H1 (cell line): ENCODE measurements at regions not wholly inside any gene's neighbourhood (a gene's known extent, or its start where the extent isn't known, plus 50 kb on each side); places are given as distances from the start of the nearest gene placed in this dataset.

Source experiments
- CTCF ChIA-PET: fragments of 300-600 bp; sonication (Branson Sonifier 250); formaldehyde crosslinking; loops from one replicate; lab custom pipeline; 2021; ENCODE audit not compliant: partially characterized antibody; lab: Charles Lee
- POLR2A ChIA-PET: fragments of 300-600 bp; sonication (Branson Sonifier 250); formaldehyde crosslinking; loops from one replicate; lab custom pipeline; 2021; ENCODE audit warnings: inconsistent platforms; ENCODE audit not compliant: partially characterized antibody; lab: Charles Lee
- DNase-seq, 2 experiments: peaks; one replicate each; pipeline versions ENCODE4 v3.0.0 to v3.0.0-alpha.2; 2010 to 2022; ENCODE audit warnings: low spot score in 2 of 2, low read depth in 1 of 2, mixed read lengths in 1 of 2
- FAIRE-seq: peaks from 2 replicates; lab custom pipeline; 2011; peaks lifted over from hg19 to GRCh38; lab: Jason Lieb, UNC
- H2AFZ ChIP-seq: 2 replicates; pipeline ENCODE4 v1.8.1; 2012; ENCODE audit warnings: low read length, inconsistent platforms
- H2AK5ac ChIP-seq: 2 replicates; pipeline ENCODE4 v1.6.1; 2013; ENCODE audit warnings: low read depth, low read length
- H2BK120ac ChIP-seq: replicated peaks from 2 replicates; pipeline ENCODE3; 2013; ENCODE audit warnings: low read depth, low read length, inconsistent platforms
- H2BK12ac ChIP-seq: 2 replicates; pipeline ENCODE4 v1.6.1; 2013; ENCODE audit warnings: low read depth, low read length
- H2BK15ac ChIP-seq: 2 replicates; pipeline ENCODE4 v1.6.1; 2013; ENCODE audit warnings: low read length
- H2BK20ac ChIP-seq: 2 replicates; pipeline ENCODE4 v1.6.1; 2013; ENCODE audit warnings: low read length
- H2BK5ac ChIP-seq: 2 replicates; pipeline ENCODE4 v1.6.1; 2013; ENCODE audit warnings: low read depth, low read length
- H3K14ac ChIP-seq: 2 replicates; pipeline ENCODE4 v1.6.1; 2013; ENCODE audit warnings: inconsistent platforms; ENCODE audit not compliant: insufficient read length
- H3K18ac ChIP-seq: 2 replicates; pipeline ENCODE4 v1.6.1; 2013; ENCODE audit warnings: low read length; ENCODE audit errors: extremely low read depth
- H3K23ac ChIP-seq: 2 replicates; pipeline ENCODE4 v1.6.1; 2013; ENCODE audit warnings: inconsistent platforms; ENCODE audit not compliant: insufficient read length
- H3K23me2 ChIP-seq: 2 replicates; pipeline ENCODE4 v1.6.1; 2013; ENCODE audit warnings: low read depth, low read length
- H3K27ac ChIP-seq: 2 replicates; pipeline ENCODE4 v1.6.1; 2011; ENCODE audit warnings: low read depth, low read length, inconsistent platforms
- H3K27me3 ChIP-seq, 4 experiments: replicated peaks in 1 of 4; 1 replicate in 1 of 4; 2 replicates in 3 of 4; pipeline versions ENCODE4 v1.6.1 to v1.8.1; 2011 to 2013; ENCODE audit warnings: low read length in 3 of 4, mild to moderate bottlenecking in 3 of 4, inconsistent platforms in 2 of 4, mixed read lengths in 2 of 4, moderate library complexity in 1 of 4; ENCODE audit not compliant: control insufficient read depth in 3 of 4, insufficient read depth in 3 of 4; ENCODE audit errors: extremely low read depth in 1 of 4
- H3K36me3 ChIP-seq, 4 experiments: 2 replicates each; pipeline versions ENCODE4 v1.6.1 to v1.8.1; 2011 to 2013; ENCODE audit warnings: mild to moderate bottlenecking in 4 of 4, low read length in 3 of 4, moderate library complexity in 2 of 4, control low read depth in 1 of 4, inconsistent platforms in 1 of 4; ENCODE audit not compliant: insufficient read depth in 4 of 4, control insufficient read depth in 2 of 4
- H3K4ac ChIP-seq: replicated peaks from 2 replicates; pipeline ENCODE3; 2013; ENCODE audit warnings: low read length, low read depth, mixed read lengths, inconsistent platforms; ENCODE audit not compliant: insufficient read length
- H3K4me1 ChIP-seq, 4 experiments: replicated peaks in 1 of 4; 1 replicate in 1 of 4; 2 replicates in 3 of 4; pipeline versions ENCODE4 v1.6.1 to v1.8.1; 2011 to 2013; ENCODE audit warnings: low read length in 3 of 4, inconsistent platforms in 2 of 4, mixed read lengths in 1 of 4; ENCODE audit not compliant: insufficient read depth in 4 of 4, control insufficient read depth in 3 of 4
- H3K4me2 ChIP-seq, 2 experiments: 2 replicates each; pipeline versions ENCODE4 v1.6.1 to v1.8.1; 2011 to 2013; ENCODE audit warnings: low read depth in 2 of 2, low read length in 2 of 2, control low read depth in 1 of 2, inconsistent platforms in 1 of 2, mild to moderate bottlenecking in 1 of 2; ENCODE audit not compliant: insufficient read depth in 1 of 2
- H3K4me3 ChIP-seq, 4 experiments: fragments of 200-600, 300-600 bp in 1 of 4; sonication (generic), shearing (Covaris generic), sonication (Bioruptor Twin) in 1 of 4; 2 replicates each; pipeline versions ENCODE4 v1.5.1 to v1.8.1; 2011 to 2016; ENCODE audit warnings: low read length in 4 of 4, low read depth in 3 of 4, control low read depth in 2 of 4, inconsistent platforms in 2 of 4, mild to moderate bottlenecking in 2 of 4, mixed read lengths in 1 of 4, moderate library complexity in 1 of 4; ENCODE audit not compliant: insufficient read depth in 2 of 4; ENCODE audit errors: extremely low read depth in 1 of 4
- H3K56ac ChIP-seq: replicated peaks from 2 replicates; pipeline ENCODE3; 2013; ENCODE audit warnings: low read depth, mild to moderate bottlenecking, mixed read lengths, low read length, inconsistent platforms; ENCODE audit not compliant: insufficient read length
- H3K79me1 ChIP-seq: 2 replicates; pipeline ENCODE4 v1.6.1; 2013; ENCODE audit warnings: low read depth, low read length, control low read depth
- H3K79me2 ChIP-seq, 2 experiments: 2 replicates each; pipeline versions ENCODE4 v1.6.1 to v1.8.1; 2012 to 2013; ENCODE audit warnings: low read length in 2 of 2, mild to moderate bottlenecking in 2 of 2, inconsistent platforms in 1 of 2; ENCODE audit not compliant: insufficient read depth in 2 of 2, control insufficient read depth in 1 of 2
- H3K9ac ChIP-seq, 4 experiments: replicated peaks in 1 of 4; 1 replicate in 1 of 4; 2 replicates in 3 of 4; pipeline versions ENCODE4 v1.6.1 to v1.8.1; 2011 to 2013; ENCODE audit warnings: low read depth in 3 of 4, low read length in 3 of 4, control low read depth in 2 of 4, mild to moderate bottlenecking in 2 of 4, moderate library complexity in 2 of 4, inconsistent platforms in 1 of 4; ENCODE audit errors: extremely low read depth in 1 of 4
- H3K9me3 ChIP-seq, 2 experiments: 2 replicates each; pipeline versions ENCODE4 v1.6.1 to v1.8.1; 2012 to 2013; ENCODE audit warnings: mild to moderate bottlenecking in 2 of 2, moderate library complexity in 2 of 2, control low read depth in 1 of 2, inconsistent platforms in 1 of 2, low read depth in 1 of 2, low read length in 1 of 2, mixed read lengths in 1 of 2; ENCODE audit not compliant: insufficient read depth in 2 of 2
- H4K20me1 ChIP-seq, 2 experiments: replicated peaks in 1 of 2; 2 replicates each; pipeline versions ENCODE3 to v1.8.1; 2011 to 2013; ENCODE audit warnings: inconsistent platforms in 2 of 2, low read length in 2 of 2, mild to moderate bottlenecking in 1 of 2; ENCODE audit not compliant: insufficient read depth in 2 of 2, control insufficient read depth in 1 of 2
- H4K5ac ChIP-seq: 2 replicates; pipeline ENCODE4 v1.6.1; 2013; ENCODE audit warnings: low read length, low read depth, mixed read lengths, inconsistent platforms; ENCODE audit not compliant: insufficient read length
- H4K8ac ChIP-seq: 2 replicates; pipeline ENCODE4 v1.8.0; 2013; ENCODE audit warnings: mild to moderate bottlenecking, moderate library complexity, low read length, inconsistent platforms; ENCODE audit not compliant: insufficient read depth; ENCODE audit errors: extremely low read depth
- H4K91ac ChIP-seq: replicated peaks from 2 replicates; pipeline ENCODE3; 2013; ENCODE audit warnings: low read length, mixed read lengths, inconsistent platforms; ENCODE audit not compliant: insufficient read length
- BCL11A ChIP-seq, 2 experiments: IDR thresholded peaks; one replicate each; pipeline ENCODE4 v1.6.1; 2011; ENCODE audit warnings: low read depth in 2 of 2, low read length in 2 of 2, mild to moderate bottlenecking in 2 of 2
- CBX5 ChIP-seq: fragments of 300-800, 300-1000 bp; sonication (generic); IDR thresholded peaks from 2 replicates; pipeline ENCODE4 v1.7.1; 2016; ENCODE audit warnings: antibody characterized with exemption, low read length, low read depth
- HDAC2 ChIP-seq, 2 experiments: fragments of 300-600 bp in 1 of 2; sonication (generic) in 1 of 2; IDR thresholded peaks; 2 replicates each; pipeline ENCODE4 v1.6.1; 2011 to 2012; ENCODE audit warnings: low read depth in 2 of 2, low read length in 2 of 2, mild to moderate bottlenecking in 2 of 2, moderate library complexity in 2 of 2, borderline replicate concordance in 1 of 2, inconsistent platforms in 1 of 2
- KDM4A ChIP-seq: IDR thresholded peaks from one replicate; pipeline ENCODE4 v1.7.1; 2012; ENCODE audit warnings: low read depth, mild to moderate bottlenecking, moderate library complexity, low read length, inconsistent platforms; ENCODE audit not compliant: severe bottlenecking
- NRF1 ChIP-seq: IDR thresholded peaks from 2 replicates; pipeline ENCODE4 v1.6.1; 2011; ENCODE audit warnings: mild to moderate bottlenecking, low read depth, low read length, improper control_type of control experiment
- RXRA ChIP-seq: IDR thresholded peaks from 2 replicates; pipeline ENCODE4 v1.6.1; 2011; ENCODE audit warnings: low read depth, mild to moderate bottlenecking, low read length, moderate library complexity; ENCODE audit not compliant: insufficient read depth
- SAP30 ChIP-seq: fragments of 300-600 bp; sonication (generic); IDR thresholded peaks from 2 replicates; pipeline ENCODE4 v1.7.1; 2012; ENCODE audit warnings: low read length, moderate library complexity, mild to moderate bottlenecking, inconsistent platforms; ENCODE audit not compliant: insufficient read depth, insufficient replicate concordance
- SIN3A ChIP-seq, 2 experiments: IDR thresholded peaks in 1 of 2; conservative IDR thresholded peaks in 1 of 2; 2 replicates each; pipeline ENCODE4 v1.6.1; 2011 to 2012; ENCODE audit warnings: low read length in 2 of 2, improper control_type of control experiment in 1 of 2, low read depth in 1 of 2, mild to moderate bottlenecking in 1 of 2
- SIRT6 ChIP-seq: IDR thresholded peaks from one replicate; pipeline ENCODE4 v1.7.1; 2012; ENCODE audit warnings: low read length, inconsistent platforms
- SP1 ChIP-seq: IDR thresholded peaks from 2 replicates; pipeline ENCODE4 v1.6.1; 2011; ENCODE audit warnings: low read depth, low read length
- SP2 ChIP-seq: IDR thresholded peaks from 2 replicates; pipeline ENCODE4 v1.6.1; 2012; ENCODE audit warnings: mild to moderate bottlenecking, low read length, inconsistent platforms
- TEAD4 ChIP-seq: IDR thresholded peaks from 2 replicates; pipeline ENCODE4 v1.6.1; 2012; ENCODE audit warnings: low read depth, low read length, inconsistent platforms, mixed read lengths
- WGBS, 2 experiments: shearing (Covaris generic) in 1 of 2; methylation state at CpG; one replicate each; pipeline versions ENCODE4 v1.1.6 to v1.1.7; 2013 to 2015; ENCODE audit warnings: low lambda C conversion rate in 2 of 2, mixed read lengths in 2 of 2, inconsistent platforms in 1 of 2, low coverage in 1 of 2, missing lambda C conversion rate in 1 of 2; ENCODE audit not compliant: insufficient replicate concordance in 2 of 2, insufficient coverage in 1 of 2, insufficient read length in 1 of 2; ENCODE audit errors: extremely low coverage in 1 of 2, missing lambda C conversion rate in 1 of 2; 5-methylcytosine and 5-hydroxymethylcytosine counted together
- TF ChIP-seq, protein P1 (sequence below): IDR thresholded peaks from 2 replicates; pipeline ENCODE4 v1.6.1; 2012; ENCODE audit warnings: low read length, inconsistent platforms

GRCh38 chr6:94074764-94075163, 655.4 kb upstream of the EPHA7 start:
- H3K27ac ChIP-seq = no peak overlapping the region
- POLR2A ChIA-PET = interaction anchor here (0.6 kb wide), 1 partner anchor 9 kb away, joined by 3 read pairs; no protein-coding TSS in a partner anchor
- 71% methylated on average over 3 of the region's 3 CpGs; no CpG with 5 or more reads in 1 of the 2 experiments for WGBS, 2 experiments

More at GRCh38 chr6:94074764-94075163, 655.4 kb upstream of the EPHA7 start:
- Histone ChIP-seq H3K4ac (no peak overlapping the region), H3K4me3 (no peak overlapping the region), H3K18ac (no peak overlapping the region), H2BK15ac (no peak overlapping the region), H2BK5ac (no peak overlapping the region), H2BK120ac (no peak overlapping the region), H4K5ac (no peak overlapping the region), H3K56ac (no peak overlapping the region)
- DNase-seq = no peak
- FAIRE-seq = peak; percentile 55
- no peak for TF ChIP-seq SP2
- TF ChIP-seq SP1 = no peak
- no peak for TF ChIP-seq NRF1
- TF ChIP-seq KDM4A = no peak
- no peak for TF ChIP-seq RXRA
- no peak for TF ChIP-seq CBX5
- no peak for TF ChIP-seq SIN3A (conservative IDR thresholded peaks at IDR 0.05 in 1 of 2, IDR thresholded peaks at IDR 0.05 in 1 of 2; ENCODE audit: low read depth in 1 of 2, low read length in 2 of 2)
- TF ChIP-seq, protein P1, sequence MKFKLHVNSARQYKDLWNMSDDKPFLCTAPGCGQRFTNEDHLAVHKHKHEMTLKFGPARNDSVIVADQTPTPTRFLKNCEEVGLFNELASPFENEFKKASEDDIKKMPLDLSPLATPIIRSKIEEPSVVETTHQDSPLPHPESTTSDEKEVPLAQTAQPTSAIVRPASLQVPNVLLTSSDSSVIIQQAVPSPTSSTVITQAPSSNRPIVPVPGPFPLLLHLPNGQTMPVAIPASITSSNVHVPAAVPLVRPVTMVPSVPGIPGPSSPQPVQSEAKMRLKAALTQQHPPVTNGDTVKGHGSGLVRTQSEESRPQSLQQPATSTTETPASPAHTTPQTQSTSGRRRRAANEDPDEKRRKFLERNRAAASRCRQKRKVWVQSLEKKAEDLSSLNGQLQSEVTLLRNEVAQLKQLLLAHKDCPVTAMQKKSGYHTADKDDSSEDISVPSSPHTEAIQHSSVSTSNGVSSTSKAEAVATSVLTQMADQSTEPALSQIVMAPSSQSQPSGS = no peak
- no peak for TF ChIP-seq SIRT6
- no peak for TF ChIP-seq SAP30
- TF ChIP-seq HDAC2 (IDR thresholded peaks at IDR 0.05; ENCODE audit: borderline replicate concordance in 1 of 2, low read depth in 2 of 2, low read length in 2 of 2) = no peak
- no peak for TF ChIP-seq BCL11A (IDR thresholded peaks at IDR 0.05; ENCODE audit: low read depth in 2 of 2, low read length in 2 of 2)
- TF ChIP-seq TEAD4 = no peak
- TF ChIP-seq, all 59 proteins: peak for 0
- no peaks in the 10 kb centered on the region for H3K27me3 ChIP-seq
- H3K23ac ChIP-seq = no peak overlapping the region
- H3K9ac ChIP-seq = no peak overlapping the region; a peak in 1 of 7 replicates
- no peak overlapping the region for H2BK20ac ChIP-seq
- H3K9me3 ChIP-seq = no peaks in the 10 kb centered on the region
- H4K20me1 ChIP-seq = no peaks in the 10 kb centered on the region
- no peak overlapping the region for H4K8ac ChIP-seq
- no peaks in the 10 kb centered on the region for H3K79me2 ChIP-seq
- no peak overlapping the region for H2AFZ ChIP-seq
- no peak overlapping the region for H2BK12ac ChIP-seq
- no peak overlapping the region for H3K14ac ChIP-seq
- CTCF ChIA-PET = interaction anchor here (0.5 kb wide), 1 partner anchor 334 kb away, joined by 5 read pairs; no protein-coding TSS in a partner anchor
- no peak overlapping the region for H2AK5ac ChIP-seq
- peaks cover 0 to 2% (median 0%) of the 10 kb centered on the region in 4 experiments; a peak in 1 of 7 replicates for H3K4me1 ChIP-seq
- no peaks in the 10 kb centered on the region for H3K79me1 ChIP-seq
- H3K23me2 ChIP-seq = no peaks in the 10 kb centered on the region
- H4K91ac ChIP-seq = no peak overlapping the region
- H3K36me3 ChIP-seq = no peaks in the 10 kb centered on the region
- no peak overlapping the region for H3K4me2 ChIP-seq
